GM12878 (cell line): ENCODE measurements at regions not wholly inside any gene's neighbourhood (a gene's known extent, or its start where the extent isn't known, plus 50 kb on each side); places are given as distances from the start of the nearest gene placed in this dataset.

Experiments
- ATAC-seq: fragments of 200-7000 bp; cut with Tn5 transposase; 3 replicates; pipeline ENCODE4 v1.9.1; 2020; ENCODE audit warnings: mild to moderate bottlenecking, moderate library complexity
- BruUV-seq: library from RNA; stranded (reverse); fragments of 400-500 nt; replicated peaks from 2 replicates; lab custom pipeline; 2021; lab: Mats Ljungman, UMichigan
- CTCF ChIA-PET: fragments of 300-600 bp; sonication (Branson Sonifier 250); formaldehyde crosslinking; extraction: SDS; loops from one replicate; lab custom pipeline; 2021; ENCODE audit warnings: inconsistent platforms; lab: Yijun Ruan, JAX
- POLR2A ChIA-PET: fragments of 350-600 bp; formaldehyde crosslinking; extraction: SDS; loops from one replicate; lab custom pipeline; 2021; ENCODE audit warnings: inconsistent platforms; lab: Charles Lee
- RAD21 ChIA-PET: fragments of 300-600 bp; sonication (Branson Sonifier 250); formaldehyde crosslinking; loops from one replicate; lab custom pipeline; 2023; ENCODE audit warnings: antibody characterized with exemption; ENCODE audit not compliant: unreplicated experiment; lab: Charles Lee
- SMC1A ChIA-PET: fragments of 300-600 bp; sonication (Branson Sonifier 250); formaldehyde crosslinking; loops from one replicate; lab custom pipeline; 2023; ENCODE audit not compliant: unreplicated experiment, uncharacterized antibody; lab: Charles Lee
- DNase-seq: peaks from one replicate; pipeline ENCODE4 v3.0.0-alpha.2; 2011; ENCODE audit warnings: low read depth, low spot score
- FAIRE-seq: peaks from 3 replicates; lab custom pipeline; 2011; peaks lifted over from hg19 to GRCh38; lab: Jason Lieb, UNC
- H2AFZ ChIP-seq: 2 replicates; pipeline ENCODE4 v1.6.0; 2011; ENCODE audit warnings: low read depth, low read length, control low read depth; ENCODE audit not compliant: control insufficient read depth
- H3K27ac ChIP-seq: 2 replicates; pipeline ENCODE4 v1.5.1; 2011; ENCODE audit warnings: control low read depth; ENCODE audit not compliant: control insufficient read depth, insufficient read depth
- H3K27me3 ChIP-seq, 2 experiments: replicated peaks in 1 of 2; 2 replicates each; pipeline versions ENCODE4 v1.6.0 to v1.6.1; 2011; ENCODE audit warnings: low read length in 1 of 2; ENCODE audit not compliant: control insufficient read depth in 2 of 2, insufficient read depth in 2 of 2
- H3K36me3 ChIP-seq, 2 experiments: 2 replicates each; pipeline ENCODE4 v1.5.1; 2011; ENCODE audit warnings: low read length in 1 of 2; ENCODE audit not compliant: control insufficient read depth in 2 of 2, insufficient read depth in 2 of 2
- H3K4me1 ChIP-seq: 2 replicates; pipeline ENCODE4 v1.6.1; 2011; ENCODE audit warnings: mild to moderate bottlenecking, low read length, moderate library complexity, mixed read lengths; ENCODE audit not compliant: control insufficient read depth, insufficient read depth
- H3K4me2 ChIP-seq: 2 replicates; pipeline ENCODE4 v1.6.0; 2011; ENCODE audit warnings: control low read depth; ENCODE audit not compliant: control insufficient read depth, insufficient read depth
- H3K4me3 ChIP-seq: fragments of 200-600 bp; sonication (generic); 2 replicates; pipeline ENCODE4 v1.5.1; 2016
- H3K79me2 ChIP-seq: 2 replicates; pipeline ENCODE4 v1.6.0; 2011; ENCODE audit warnings: low read length; ENCODE audit not compliant: control insufficient read depth, insufficient read depth
- H3K9ac ChIP-seq: 2 replicates; pipeline ENCODE4 v1.8.0; 2011; ENCODE audit warnings: low read length, control low read depth, mixed read lengths; ENCODE audit not compliant: control insufficient read depth, insufficient read depth
- H3K9me3 ChIP-seq: replicated peaks from 3 replicates; pipeline ENCODE4 v1.5.1; 2011; ENCODE audit warnings: mild to moderate bottlenecking, low read length; ENCODE audit not compliant: control insufficient read depth, insufficient read depth
- H4K20me1 ChIP-seq: 2 replicates; pipeline ENCODE4 v1.6.0; 2011; ENCODE audit not compliant: control insufficient read depth, insufficient read depth
- CBFB ChIP-seq: IDR thresholded peaks from 2 replicates; pipeline ENCODE4 v1.6.1; 2016; ENCODE audit warnings: antibody characterized with exemption, low read depth
- CBX3 ChIP-seq: fragments of 200-600 bp; sonication (generic); IDR thresholded peaks from 2 replicates; pipeline ENCODE4 v1.6.1; 2016; ENCODE audit warnings: low read depth, borderline replicate concordance
- CREB1 ChIP-seq: IDR thresholded peaks from 2 replicates; pipeline ENCODE4 v1.6.1; 2012; ENCODE audit warnings: low read depth, mild to moderate bottlenecking, inconsistent platforms
- GABPA ChIP-seq: IDR thresholded peaks from 2 replicates; pipeline ENCODE4 v1.6.1; 2014; ENCODE audit warnings: antibody characterized with exemption, low read depth, mild to moderate bottlenecking, inconsistent platforms
- HDGF ChIP-seq: fragments of 450-650 bp; IDR thresholded peaks from 2 replicates; pipeline ENCODE4 v1.6.1; 2016; ENCODE audit warnings: antibody characterized with exemption
- IKZF2 ChIP-seq, 2 experiments: fragments of 450-650 bp; IDR thresholded peaks; 2 replicates each; pipeline ENCODE4 v1.6.1; 2017; ENCODE audit warnings: mild to moderate bottlenecking in 2 of 2, moderate library complexity in 2 of 2
- KDM1A ChIP-seq: fragments of 200-600 bp; sonication (generic); IDR thresholded peaks from 2 replicates; pipeline ENCODE4 v1.6.1; 2016; ENCODE audit warnings: borderline replicate concordance
- MEF2B ChIP-seq: fragments of 450-650 bp; IDR thresholded peaks from 2 replicates; pipeline ENCODE4 v1.6.1; 2018; ENCODE audit warnings: mild to moderate bottlenecking, moderate library complexity; ENCODE audit not compliant: partially characterized antibody, poor library complexity, severe bottlenecking
- NBN ChIP-seq: fragments of 450-650 bp; IDR thresholded peaks from 2 replicates; pipeline ENCODE4 v1.6.1; 2016
- PAX8 ChIP-seq: fragments of 450-650 bp; IDR thresholded peaks from 2 replicates; pipeline ENCODE4 v1.6.1; 2017; ENCODE audit warnings: mild to moderate bottlenecking, moderate library complexity
- POLR2A ChIP-seq: IDR thresholded peaks from 2 replicates; pipeline ENCODE4 v1.6.1; 2011; ENCODE audit warnings: low read depth, mild to moderate bottlenecking, low read length
- RELA ChIP-seq: fragments of 450-650 bp; IDR thresholded peaks from 2 replicates; pipeline ENCODE4 v1.8.0; 2014; ENCODE audit warnings: borderline replicate concordance; ENCODE audit not compliant: partially characterized antibody
- SP1 ChIP-seq: IDR thresholded peaks from one replicate; pipeline ENCODE4 v1.6.1; 2011; ENCODE audit warnings: low read depth, low read length
- STAT3 ChIP-seq: IDR thresholded peaks from 2 replicates; pipeline ENCODE4 v1.6.1; 2011; ENCODE audit warnings: low read depth, low read length, improper control_type of control experiment
- TARDBP ChIP-seq: IDR thresholded peaks from 2 replicates; pipeline ENCODE4 v1.6.1; 2016; ENCODE audit warnings: borderline replicate concordance
- TCF12 ChIP-seq: IDR thresholded peaks from 2 replicates; pipeline ENCODE4 v1.6.1; 2011; ENCODE audit warnings: low read depth, mild to moderate bottlenecking, low read length
- WGBS: methylation state at CpG from one replicate; pipeline ENCODE4 v1.1.6; 2016; ENCODE audit warnings: low lambda C conversion rate; ENCODE audit not compliant: insufficient replicate concordance, insufficient coverage; ENCODE audit errors: missing lambda C conversion rate; 5-methylcytosine and 5-hydroxymethylcytosine counted together
- in situ Hi-C: fragments of 300-500 bp; cut with MboI; formaldehyde crosslinking; loops from 9 replicates; pipeline ENCODE4 v1.14.3; 2018; ENCODE audit warnings: mixed read lengths
- intact Hi-C: fragments of 100-400 bp; cut with micrococcal nuclease; formaldehyde crosslinking; loops from one replicate; pipeline ENCODE4 v1.14.2; 2022; ENCODE audit not compliant: unreplicated experiment
- TF ChIP-seq, protein P1 (sequence below): IDR thresholded peaks from 2 replicates; pipeline ENCODE4 v1.6.1; 2011; ENCODE audit warnings: borderline replicate concordance, low read depth, mild to moderate bottlenecking, moderate library complexity, low read length; ENCODE audit not compliant: insufficient read depth, poor library complexity, severe bottlenecking
- TF ChIP-seq, protein P2 (sequence below): IDR thresholded peaks from 2 replicates; pipeline ENCODE4 v1.6.1; 2012; ENCODE audit warnings: low read depth, low read length, improper control_type of control experiment
- TF ChIP-seq, protein P3 (sequence below): fragments of 450-650 bp; IDR thresholded peaks from 2 replicates; pipeline ENCODE4 v1.6.1; 2017; ENCODE audit warnings: mild to moderate bottlenecking, low read depth, inconsistent platforms; ENCODE audit not compliant: poor library complexity, severe bottlenecking

DNA sequence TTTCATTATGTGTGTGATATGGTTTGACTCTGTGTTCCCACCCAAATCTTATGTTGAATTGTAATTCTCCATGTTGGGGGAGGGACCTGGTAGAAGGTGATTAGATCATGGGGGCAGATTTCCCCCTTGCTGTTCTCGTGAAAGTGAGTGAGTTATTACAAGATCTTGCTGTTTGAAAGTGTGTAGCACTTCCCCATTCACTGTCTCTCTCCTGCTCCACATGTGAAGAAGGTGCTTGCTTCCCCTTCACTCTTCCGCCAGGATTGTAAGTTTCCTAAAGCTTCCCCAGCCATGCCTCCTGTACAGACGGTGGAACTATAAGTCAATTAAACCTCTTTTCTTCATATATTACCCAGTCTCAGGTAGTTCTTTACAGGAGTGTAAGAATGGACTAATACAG, 54.3 kb upstream of the SERTM1 start:
- 33% methylated on average over 3 of the region's 3 CpGs for WGBS
- ChIA-PET SMC1A (interaction anchor here (1.0 to 1.3 kb wide), 2 partner anchors 10 to 203 kb away, joined by 3 to 5 read pairs; no protein-coding TSS in a partner anchor), POLR2A (no interaction called here), CTCF (no interaction called here), RAD21 (no interaction called here)
- no peaks in the 10 kb centered on the region for H4K20me1 ChIP-seq
- no peak for DNase-seq
- H3K27me3 ChIP-seq, result no peaks in the 10 kb centered on the region
- H3K4me1 ChIP-seq, result no peaks in the 10 kb centered on the region
- H3K9me3 ChIP-seq, result no peaks in the 10 kb centered on the region
- no peak for TF ChIP-seq MEF2B
- TF ChIP-seq, protein P1, sequence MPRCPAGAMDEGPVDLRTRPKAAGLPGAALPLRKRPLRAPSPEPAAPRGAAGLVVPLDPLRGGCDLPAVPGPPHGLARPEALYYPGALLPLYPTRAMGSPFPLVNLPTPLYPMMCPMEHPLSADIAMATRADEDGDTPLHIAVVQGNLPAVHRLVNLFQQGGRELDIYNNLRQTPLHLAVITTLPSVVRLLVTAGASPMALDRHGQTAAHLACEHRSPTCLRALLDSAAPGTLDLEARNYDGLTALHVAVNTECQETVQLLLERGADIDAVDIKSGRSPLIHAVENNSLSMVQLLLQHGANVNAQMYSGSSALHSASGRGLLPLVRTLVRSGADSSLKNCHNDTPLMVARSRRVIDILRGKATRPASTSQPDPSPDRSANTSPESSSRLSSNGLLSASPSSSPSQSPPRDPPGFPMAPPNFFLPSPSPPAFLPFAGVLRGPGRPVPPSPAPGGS, result no peak
- TF ChIP-seq, protein P2, sequence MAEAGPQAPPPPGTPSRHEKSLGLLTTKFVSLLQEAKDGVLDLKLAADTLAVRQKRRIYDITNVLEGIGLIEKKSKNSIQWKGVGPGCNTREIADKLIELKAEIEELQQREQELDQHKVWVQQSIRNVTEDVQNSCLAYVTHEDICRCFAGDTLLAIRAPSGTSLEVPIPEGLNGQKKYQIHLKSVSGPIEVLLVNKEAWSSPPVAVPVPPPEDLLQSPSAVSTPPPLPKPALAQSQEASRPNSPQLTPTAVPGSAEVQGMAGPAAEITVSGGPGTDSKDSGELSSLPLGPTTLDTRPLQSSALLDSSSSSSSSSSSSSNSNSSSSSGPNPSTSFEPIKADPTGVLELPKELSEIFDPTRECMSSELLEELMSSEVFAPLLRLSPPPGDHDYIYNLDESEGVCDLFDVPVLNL, result no peak
- TF ChIP-seq POLR2A, result no peak
- TF ChIP-seq, protein P3, sequence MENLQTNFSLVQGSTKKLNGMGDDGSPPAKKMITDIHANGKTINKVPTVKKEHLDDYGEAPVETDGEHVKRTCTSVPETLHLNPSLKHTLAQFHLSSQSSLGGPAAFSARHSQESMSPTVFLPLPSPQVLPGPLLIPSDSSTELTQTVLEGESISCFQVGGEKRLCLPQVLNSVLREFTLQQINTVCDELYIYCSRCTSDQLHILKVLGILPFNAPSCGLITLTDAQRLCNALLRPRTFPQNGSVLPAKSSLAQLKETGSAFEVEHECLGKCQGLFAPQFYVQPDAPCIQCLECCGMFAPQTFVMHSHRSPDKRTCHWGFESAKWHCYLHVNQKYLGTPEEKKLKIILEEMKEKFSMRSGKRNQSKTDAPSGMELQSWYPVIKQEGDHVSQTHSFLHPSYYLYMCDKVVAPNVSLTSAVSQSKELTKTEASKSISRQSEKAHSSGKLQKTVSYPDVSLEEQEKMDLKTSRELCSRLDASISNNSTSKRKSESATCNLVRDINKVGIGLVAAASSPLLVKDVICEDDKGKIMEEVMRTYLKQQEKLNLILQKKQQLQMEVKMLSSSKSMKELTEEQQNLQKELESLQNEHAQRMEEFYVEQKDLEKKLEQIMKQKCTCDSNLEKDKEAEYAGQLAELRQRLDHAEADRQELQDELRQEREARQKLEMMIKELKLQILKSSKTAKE, result no peak
- TF ChIP-seq RELA, result no peak
- TF ChIP-seq NBN, result no peak
- TF ChIP-seq IKZF2 (IDR thresholded peaks at IDR 0.05), result no peak
- no peak for TF ChIP-seq CREB1
- TF ChIP-seq CBFB, result no peak
- no peak for TF ChIP-seq GABPA
- no peak for TF ChIP-seq CBX3
- TF ChIP-seq TCF12, result no peak
- TF ChIP-seq HDGF, result no peak
- no peak for TF ChIP-seq SP1
- TF ChIP-seq KDM1A, result no peak
- TF ChIP-seq PAX8, result no peak
- no peak for TF ChIP-seq TARDBP
- TF ChIP-seq STAT3, result no peak
- no peak overlapping the region for H2AFZ ChIP-seq
- no peak for FAIRE-seq
- no peak overlapping the region for H3K4me3 ChIP-seq
- H3K79me2 ChIP-seq, result no peaks in the 10 kb centered on the region
- no peak overlapping the region for H3K9ac ChIP-seq
- in situ Hi-C loops (no loop called here), intact Hi-C loops (no loop called here)
- no peak overlapping the region for H3K27ac ChIP-seq
- no peak overlapping the region for H3K4me2 ChIP-seq
- BruUV-seq, result no TSS peak
- no peaks in the 10 kb centered on the region for H3K36me3 ChIP-seq
- ATAC-seq, result no peak
